IMR-90 (cell line): ENCODE measurements at regions not wholly inside any gene's neighbourhood (a gene's known extent, or its start where the extent isn't known, plus 50 kb on each side); places are given as distances from the start of the nearest gene placed in this dataset.
A peak's percentile ranks its signal among the peaks of the same experiment; 100 is the strongest.

Source experiments
- ATAC-seq: fragments of 200-7000 bp; cut with Tn5 transposase; 2 replicates; pipeline ENCODE4 v1.9.1; 2020; ENCODE audit warnings: low read depth, mild to moderate bottlenecking, moderate library complexity
- BruUV-seq: library from RNA; stranded (reverse); fragments of 400-500 nt; replicated peaks from 2 replicates; lab custom pipeline; 2021; lab: Mats Ljungman, UMichigan
- CTCF ChIA-PET: fragments of 300-600 bp; formaldehyde crosslinking; extraction: SDS; loops from one replicate; lab custom pipeline; 2021; ENCODE audit warnings: antibody characterized with exemption; lab: Yijun Ruan, JAX
- POLR2A ChIA-PET: fragments of 300-600 bp; sonication (Branson Sonifier 250); formaldehyde crosslinking; loops from one replicate; lab custom pipeline; 2022; ENCODE audit warnings: antibody characterized with exemption; ENCODE audit not compliant: unreplicated experiment; lab: Charles Lee
- DNase-seq: peaks from one replicate; pipeline ENCODE4 v3.0.0; 2013
- H2AFZ ChIP-seq: replicated peaks from 2 replicates; pipeline ENCODE3; 2013; ENCODE audit warnings: low read length, mild to moderate bottlenecking; ENCODE audit not compliant: poor library complexity
- H2AK5ac ChIP-seq: 2 replicates; pipeline ENCODE4 v1.6.1; 2013; ENCODE audit warnings: low read depth, low read length, inconsistent platforms
- H2AK9ac ChIP-seq: replicated peaks from 2 replicates; pipeline ENCODE3; 2013; ENCODE audit warnings: mild to moderate bottlenecking, low read depth, low read length, moderate library complexity; ENCODE audit not compliant: poor library complexity
- H2BK120ac ChIP-seq: 2 replicates; pipeline ENCODE4 v1.6.1; 2013; ENCODE audit warnings: low read depth, low read length, inconsistent platforms
- H2BK15ac ChIP-seq: 3 replicates; pipeline ENCODE4 v1.6.1; 2013; ENCODE audit warnings: low read depth, low read length, inconsistent platforms
- H2BK20ac ChIP-seq: 2 replicates; pipeline ENCODE4 v1.6.1; 2013; ENCODE audit warnings: low read depth, mild to moderate bottlenecking, inconsistent platforms, low read length, moderate library complexity
- H2BK5ac ChIP-seq: 2 replicates; pipeline ENCODE4 v1.6.1; 2013; ENCODE audit warnings: mild to moderate bottlenecking, low read depth, low read length, inconsistent platforms; ENCODE audit not compliant: poor library complexity, severe bottlenecking
- H3K14ac ChIP-seq: replicated peaks from 2 replicates; pipeline ENCODE4 v1.6.1; 2013; ENCODE audit warnings: low read depth, low read length, inconsistent platforms
- H3K18ac ChIP-seq: 2 replicates; pipeline ENCODE4 v1.6.1; 2013; ENCODE audit warnings: low read depth, low read length, control low read depth
- H3K23ac ChIP-seq: 2 replicates; pipeline ENCODE4 v1.6.1; 2013; ENCODE audit warnings: low read depth, low read length, inconsistent platforms
- H3K27ac ChIP-seq: 2 replicates; pipeline ENCODE4 v1.5.1; 2013; ENCODE audit warnings: mild to moderate bottlenecking, control low read depth, low read length; ENCODE audit not compliant: insufficient read depth
- H3K27me3 ChIP-seq: 2 replicates; pipeline ENCODE4 v1.6.1; 2013; ENCODE audit warnings: low read length; ENCODE audit not compliant: control insufficient read depth, insufficient read depth
- H3K36me3 ChIP-seq: 2 replicates; pipeline ENCODE4 v1.6.1; 2013; ENCODE audit warnings: low read length, mixed read lengths; ENCODE audit not compliant: control insufficient read depth, insufficient read depth
- H3K4ac ChIP-seq: 2 replicates; pipeline ENCODE4 v1.6.1; 2013; ENCODE audit warnings: low read depth, low read length, inconsistent platforms
- H3K4me1 ChIP-seq: 2 replicates; pipeline ENCODE4 v1.6.1; 2013; ENCODE audit warnings: low read length, mixed read lengths; ENCODE audit not compliant: control insufficient read depth, insufficient read depth
- H3K4me2 ChIP-seq: 2 replicates; pipeline ENCODE4 v1.6.1; 2013; ENCODE audit warnings: low read depth, mild to moderate bottlenecking, control low read depth, low read length, moderate library complexity
- H3K4me3 ChIP-seq: 2 replicates; pipeline ENCODE4 v1.5.1; 2013; ENCODE audit warnings: low read depth, mild to moderate bottlenecking, control low read depth, low read length, moderate library complexity; ENCODE audit not compliant: insufficient read depth
- H3K56ac ChIP-seq: 2 replicates; pipeline ENCODE4 v1.6.1; 2013; ENCODE audit warnings: low read length, inconsistent platforms; ENCODE audit not compliant: insufficient read depth; ENCODE audit errors: extremely low read depth
- H3K79me1 ChIP-seq, 2 experiments: 2 replicates each; pipeline ENCODE4 v1.6.1; 2013; ENCODE audit warnings: low read length in 2 of 2, inconsistent platforms in 1 of 2, low read depth in 1 of 2
- H3K9ac ChIP-seq: 2 replicates; pipeline ENCODE4 v1.6.1; 2013; ENCODE audit warnings: low read depth, low read length, control low read depth
- H3K9me1 ChIP-seq: 2 replicates; pipeline ENCODE4 v1.6.1; 2013; ENCODE audit warnings: low read length, inconsistent platforms; ENCODE audit not compliant: insufficient read depth
- H3K9me3 ChIP-seq: 2 replicates; pipeline ENCODE4 v1.6.1; 2013; ENCODE audit warnings: low read length; ENCODE audit not compliant: control insufficient read depth, insufficient read depth
- H4K20me1 ChIP-seq: 2 replicates; pipeline ENCODE4 v1.6.1; 2013; ENCODE audit warnings: low read length, inconsistent platforms; ENCODE audit not compliant: insufficient read depth
- H4K5ac ChIP-seq: 2 replicates; pipeline ENCODE4 v1.6.1; 2013; ENCODE audit warnings: mild to moderate bottlenecking, low read depth, low read length, control low read depth
- H4K8ac ChIP-seq, 2 experiments: 2 replicates each; pipeline ENCODE4 v1.6.1; 2013; ENCODE audit warnings: low read depth in 2 of 2, low read length in 2 of 2, control low read depth in 1 of 2, inconsistent platforms in 1 of 2
- H4K91ac ChIP-seq: 2 replicates; pipeline ENCODE4 v1.6.1; 2013; ENCODE audit warnings: low read depth, low read length, inconsistent platforms; ENCODE audit not compliant: insufficient read depth
- MAZ ChIP-seq: IDR thresholded peaks from 2 replicates; pipeline ENCODE4 v1.6.1; 2012; ENCODE audit warnings: low read depth, mild to moderate bottlenecking, low read length, improper control_type of control experiment, moderate library complexity, borderline replicate concordance
- MXI1 ChIP-seq: IDR thresholded peaks from 2 replicates; pipeline ENCODE4 v1.6.1; 2012; ENCODE audit warnings: low read depth, mild to moderate bottlenecking, low read length, moderate library complexity, borderline replicate concordance
- RAD21 ChIP-seq: IDR thresholded peaks from 2 replicates; pipeline ENCODE4 v1.6.1; 2012; ENCODE audit warnings: low read length, improper control_type of control experiment
- WGBS, 2 experiments: methylation state at CpG; one replicate each; pipeline versions ENCODE4 v1.1.5 to v1.1.7; 2013; ENCODE audit warnings: missing lambda C conversion rate in 2 of 2; ENCODE audit not compliant: insufficient read length in 1 of 2; ENCODE audit errors: extremely low coverage in 2 of 2; 5-methylcytosine and 5-hydroxymethylcytosine counted together
- dilution Hi-C: fragments of 300-500 bp; cut with HindIII; formaldehyde crosslinking; loops from one replicate; pipeline ENCODE4 v1.14.3; 2018; ENCODE audit warnings: low sequenced_read_pairs; ENCODE audit not compliant: unreplicated experiment
- in situ Hi-C: fragments of 300-500 bp; cut with MboI; formaldehyde crosslinking; loops from 3 replicates; pipeline ENCODE4 v1.14.3; 2019; ENCODE audit warnings: low sequenced_read_pairs, inconsistent platforms, mixed read lengths
- intact Hi-C: fragments of 100-400 bp; cut with micrococcal nuclease; formaldehyde crosslinking; loops from 2 replicates; pipeline ENCODE4 v1.10.0; 2022

GRCh38 chr3:154781595-154781994 is 298.5 kb upstream of the MME start:
- Histone ChIP-seq H4K20me1 (no peaks in the 10 kb centered on the region), H2BK5ac (no peak overlapping the region), H2AFZ (no peak overlapping the region), H4K5ac (peak overlapping the region; percentile 39; the same call in 1 of the 2 replicates), H3K27ac (no peak overlapping the region), H3K14ac (no peak overlapping the region), H2AK9ac (no peak overlapping the region), H2BK120ac (no peak overlapping the region), H3K36me3 (no peaks in the 10 kb centered on the region), H3K9me3 (no peaks in the 10 kb centered on the region), H3K4me2 (no peak overlapping the region), H3K9ac (no peak overlapping the region), H3K18ac (peak overlapping the region; percentile 65; the same call in 1 of the 2 replicates), H3K79me1 (no peaks in the 10 kb centered on the region), H2BK15ac (no peak overlapping the region), H3K9me1 (peaks cover 3% of the 10 kb centered on the region), H4K8ac (no peak overlapping the region), H2BK20ac (no peak overlapping the region), H3K56ac (no peak overlapping the region), H3K23ac (no peak overlapping the region), H2AK5ac (no peak overlapping the region), H3K4ac (no peak overlapping the region), H3K4me3 (no peak overlapping the region), H3K27me3 (no peaks in the 10 kb centered on the region; the same call in 1 of the 2 replicates), H4K91ac (no peak overlapping the region), H3K4me1 (peaks cover 12% of the 10 kb centered on the region)
- POLR2A ChIA-PET = no interaction called here
- intact Hi-C loops = no loop called here
- no peak for ATAC-seq
- CTCF ChIA-PET = no interaction called here
- no CpG with 5 or more reads among the region's 3 CpGs for WGBS, 2 experiments
- no peak for DNase-seq
- dilution Hi-C loops = no loop called here
- no peak for TF ChIP-seq MAZ
- TF ChIP-seq RAD21 = no peak
- TF ChIP-seq MXI1 = no peak
- BruUV-seq = no TSS peak
- in situ Hi-C loops = no loop called here
